ENCODE measurements at regions not wholly inside any gene's neighbourhood (a gene's known extent, or its start where the extent isn't known, plus 50 kb on each side); places are given as distances from the start of the nearest gene placed in this dataset.
"Not testable (repeated sequence)": the region's sequence is repeated elsewhere in the genome, so short reads cannot be mapped to it uniquely, and the experiment has no call there.

- peak; percentile 56 for DNase-seq
These were observed 308.2 kb upstream of the PLGLB2 start for GRCh38 chr2:87439617-87440204.

DNA sequence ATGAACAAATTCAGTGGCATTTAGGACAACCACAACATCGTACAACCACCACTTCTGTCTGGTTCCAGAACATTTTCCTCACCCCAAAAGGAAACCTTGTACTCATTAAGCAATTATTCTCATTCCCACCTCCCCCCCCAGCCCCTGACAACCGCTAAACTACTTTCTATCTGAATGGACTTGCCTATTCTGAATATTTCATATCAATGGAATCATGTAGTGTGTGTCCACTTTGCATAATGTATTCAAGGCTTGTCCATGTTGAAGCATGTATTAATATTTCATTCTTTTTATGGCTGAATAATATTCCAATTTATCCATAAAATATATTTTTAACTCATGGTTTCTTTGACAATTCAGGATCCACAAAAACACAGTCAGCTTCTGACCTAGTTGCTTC lies 307.2 kb upstream of the PLGLB2 start:
- not testable (repeated sequence) for DNase-seq

DNA sequence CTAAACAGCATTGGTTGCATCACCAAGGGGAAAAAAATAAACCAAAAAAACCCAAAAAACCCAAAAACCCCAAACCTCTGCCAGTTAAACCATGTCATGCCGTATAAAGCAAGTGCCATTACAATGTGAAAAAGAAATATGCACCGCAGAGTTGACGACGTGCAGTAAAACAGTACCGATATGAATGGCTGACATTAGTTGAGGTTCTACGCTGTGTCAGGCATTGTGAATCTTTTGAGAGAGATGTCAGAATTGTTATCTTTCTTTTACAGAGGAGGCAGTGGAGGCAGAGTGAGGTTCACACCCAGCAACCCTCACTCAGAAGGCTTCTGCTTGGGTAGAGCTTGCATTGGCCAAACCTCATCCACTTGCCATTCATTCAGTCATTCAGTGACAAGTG lies 306.5 kb upstream of the PLGLB2 start:
- DNase-seq, result peak; percentile 24

GRCh38 chr2:87442983-87443577 lies 304.8 kb upstream of the PLGLB2 start:
- DNase-seq, result not testable (repeated sequence)

- not testable (repeated sequence) for DNase-seq
These were observed 302.9 kb upstream of the PLGLB2 start for GRCh38 chr2:87444951-87445350.

DNA sequence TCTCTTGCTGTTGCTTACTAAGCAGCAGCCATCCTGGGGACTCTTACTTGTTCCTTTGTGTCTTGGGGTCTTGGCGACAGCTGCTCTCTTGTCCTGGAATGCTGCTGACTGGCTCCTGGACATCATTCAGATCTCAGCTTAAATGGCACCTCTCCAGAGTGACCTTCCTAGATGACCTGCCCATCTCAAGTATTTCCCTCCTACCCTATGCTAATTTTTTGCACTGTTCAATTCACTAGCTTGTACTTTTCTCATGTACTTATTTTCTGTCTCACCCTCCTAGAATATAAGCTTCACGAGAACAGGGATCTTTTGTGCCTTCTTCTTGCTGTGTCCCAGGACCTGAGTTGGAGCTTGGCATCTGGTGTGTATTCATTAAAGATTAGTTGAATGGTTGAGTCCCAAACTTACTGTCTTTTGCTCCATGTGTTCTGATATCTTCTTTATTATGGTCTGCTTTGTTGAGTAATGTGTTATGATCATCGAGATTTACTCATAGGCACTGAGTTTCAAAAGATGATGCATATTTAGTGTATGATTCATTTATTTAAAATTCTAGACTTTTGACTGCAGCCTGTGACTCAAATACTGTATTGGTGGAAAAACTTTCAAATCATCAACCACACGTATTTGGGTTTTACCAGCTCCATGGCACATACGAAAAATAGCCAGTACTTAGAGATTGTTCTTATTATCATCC lies 302.1 kb upstream of the PLGLB2 start:
- not testable (repeated sequence) for DNase-seq

DNA sequence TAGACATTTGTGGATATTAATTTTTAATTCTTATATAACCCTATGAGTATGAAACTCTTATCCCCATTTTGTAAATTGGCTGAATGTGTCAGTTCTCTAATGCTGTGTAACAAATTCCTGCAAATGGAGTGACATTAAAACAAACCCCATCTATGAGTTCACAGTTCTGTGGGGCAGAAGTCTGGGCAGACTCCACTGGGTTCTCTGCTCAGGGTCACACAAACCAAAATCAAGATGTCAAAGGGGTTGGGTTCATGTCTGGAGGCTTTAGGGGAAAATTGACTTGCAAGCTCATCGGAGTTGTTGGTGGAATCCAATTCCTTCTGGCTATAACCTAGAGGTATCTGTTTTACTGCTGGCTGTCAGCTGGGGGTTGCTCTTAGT lies 301.6 kb upstream of the PLGLB2 start:
- not testable (repeated sequence) for DNase-seq

DNA sequence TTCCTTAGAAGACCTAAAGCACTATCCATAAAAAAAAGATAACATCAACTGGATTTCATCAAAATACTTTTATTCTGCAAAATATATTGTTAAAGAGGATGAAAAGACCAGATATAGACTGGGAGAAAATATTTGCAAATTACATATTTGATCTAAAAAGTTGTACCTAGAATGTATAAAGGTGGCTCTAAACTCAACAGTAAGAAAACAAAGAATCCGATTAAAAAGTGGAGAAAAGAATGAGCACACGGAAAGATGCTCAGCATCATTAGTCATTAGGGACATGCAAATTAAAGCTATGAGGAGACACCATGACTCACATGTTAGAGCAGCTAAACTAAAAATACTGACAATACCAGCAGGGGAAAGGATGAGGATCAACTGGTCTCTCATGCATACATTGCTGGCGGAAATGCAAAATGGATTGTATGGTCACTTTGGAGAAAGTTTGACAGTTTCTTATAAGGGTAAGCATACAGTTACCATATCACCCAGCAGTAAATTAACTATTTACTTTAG lies 298.4 kb upstream of the PLGLB2 start:
- DNase-seq, result not testable (repeated sequence)

DNA sequence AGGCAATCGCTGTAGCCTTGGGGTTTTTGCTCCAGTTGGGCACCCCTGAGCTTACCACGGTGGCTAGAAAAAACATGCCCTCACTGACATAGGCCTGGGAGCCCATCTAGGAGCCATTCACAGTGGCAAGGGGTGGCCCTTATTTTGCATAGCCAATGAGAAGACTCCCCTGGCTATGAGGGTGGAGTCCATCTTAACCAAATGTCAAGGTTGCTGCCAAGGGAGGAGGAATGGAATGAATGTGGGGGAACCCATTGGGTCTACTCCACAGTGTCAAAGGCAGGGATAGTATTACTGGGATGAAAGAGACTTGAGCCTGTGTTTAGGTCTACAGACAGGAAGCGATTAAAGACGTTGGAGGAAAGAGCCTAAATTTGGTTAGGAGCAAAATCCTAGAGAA lies 295.7 kb upstream of the PLGLB2 start:
- not testable (repeated sequence) for DNase-seq

DNA sequence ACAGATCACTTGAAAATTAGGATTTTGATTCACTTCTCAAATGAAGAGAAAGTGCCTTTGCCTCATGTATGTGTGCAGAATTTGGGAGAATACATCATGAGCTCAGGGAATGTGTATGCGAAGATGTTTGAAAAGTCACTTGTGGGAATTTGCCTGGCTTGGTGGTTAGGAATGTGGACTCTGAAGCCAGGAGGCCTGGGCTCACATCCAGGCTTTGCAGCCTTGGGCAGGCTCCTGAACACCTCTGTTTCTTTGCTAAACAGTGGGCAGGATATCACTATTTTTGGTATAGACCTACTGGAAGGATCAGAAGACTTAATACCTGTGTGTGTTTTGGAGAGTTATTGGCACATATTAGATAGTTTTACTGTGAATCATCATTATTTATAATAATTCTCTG lies 295.0 kb upstream of the PLGLB2 start:
- DNase-seq, result not testable (repeated sequence)

DNA sequence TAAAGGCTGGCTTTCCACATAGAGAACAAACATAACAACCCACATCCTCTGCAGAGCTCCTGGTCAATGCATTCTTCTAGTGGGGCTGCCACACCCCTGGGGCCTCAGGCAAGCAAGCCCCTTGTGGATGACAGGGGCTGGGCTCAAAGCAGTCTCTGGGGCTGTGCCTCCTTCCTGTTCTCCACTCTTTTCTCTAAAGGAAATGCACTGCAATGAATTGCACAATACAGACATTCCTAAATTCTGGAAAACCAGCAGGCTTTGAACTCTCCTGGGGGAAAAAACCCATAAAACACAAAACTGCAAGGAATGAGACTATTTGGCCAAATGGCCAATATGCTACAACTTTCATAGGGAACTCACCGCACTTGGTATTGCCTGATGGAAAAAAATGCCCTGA lies 293.9 kb upstream of the PLGLB2 start:
- not testable (repeated sequence) for DNase-seq

DNA sequence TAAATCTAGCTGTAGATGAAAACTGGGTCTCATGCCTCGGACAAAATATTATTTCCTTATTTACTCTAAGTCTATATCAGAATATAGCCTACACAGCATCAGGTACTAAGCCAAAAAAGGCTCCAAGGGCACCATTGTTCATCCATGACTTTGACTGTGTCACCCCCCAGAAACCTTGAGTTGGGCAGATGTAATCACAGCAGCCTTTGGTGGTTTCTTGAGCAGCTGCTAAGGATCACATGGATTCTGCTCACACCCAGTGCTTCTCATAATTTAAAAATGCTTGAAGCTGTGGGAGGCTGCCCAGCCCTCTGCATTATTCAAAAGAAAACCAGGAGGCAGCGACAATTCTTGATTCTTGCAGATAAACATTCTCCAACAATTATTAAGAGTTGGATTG lies 293.5 kb upstream of the PLGLB2 start:
- DNase-seq, result peak; percentile 7

- not testable (repeated sequence) for DNase-seq
These were observed 292.6 kb upstream of the PLGLB2 start for GRCh38 chr2:87455209-87455853.

GRCh38 chr2:87455854-87456249 lies 292.0 kb upstream of the PLGLB2 start:
- DNase-seq, result not testable (repeated sequence)

DNA sequence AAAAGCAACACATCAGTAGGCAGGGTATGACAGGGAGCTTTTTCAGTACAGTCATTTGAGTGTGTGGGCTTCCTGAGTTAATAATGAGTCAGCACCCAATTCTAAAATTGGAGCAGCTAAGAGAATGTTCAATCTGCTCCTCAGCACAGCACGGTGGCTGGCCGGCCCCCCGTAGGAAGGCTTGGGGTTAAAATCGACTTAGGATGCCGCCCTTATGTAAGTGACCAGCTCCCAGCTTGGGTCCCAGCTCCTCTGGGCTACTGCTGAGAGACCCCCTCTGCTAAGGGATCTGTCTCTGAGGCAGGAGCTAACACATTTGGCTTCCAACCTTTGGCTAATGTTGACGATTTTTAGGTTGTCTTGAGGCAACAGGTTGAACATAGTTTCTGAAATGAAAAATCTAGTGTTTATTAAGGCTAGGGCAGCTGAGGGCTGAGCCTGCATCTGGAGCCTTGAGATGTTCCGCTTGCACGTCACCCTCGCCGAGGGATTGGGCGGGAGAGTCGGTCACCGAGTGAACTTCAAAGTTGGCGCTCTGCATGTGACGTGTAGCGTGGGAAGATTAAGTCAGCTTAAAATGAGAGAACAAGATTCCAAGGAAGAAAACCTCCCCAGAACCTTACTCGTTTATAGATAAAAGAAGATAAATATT lies 291.3 kb upstream of the PLGLB2 start:
- peak; percentile 33 for DNase-seq

GRCh38 chr2:87457129-87457499 lies 290.8 kb upstream of the PLGLB2 start:
- not testable (repeated sequence) for DNase-seq

- not testable (repeated sequence) for DNase-seq
These were observed 288.9 kb upstream of the PLGLB2 start for GRCh38 chr2:87458938-87459337.

- DNase-seq, result not testable (repeated sequence)
These were observed 287.8 kb upstream of the PLGLB2 start for GRCh38 chr2:87460104-87460503.

DNA sequence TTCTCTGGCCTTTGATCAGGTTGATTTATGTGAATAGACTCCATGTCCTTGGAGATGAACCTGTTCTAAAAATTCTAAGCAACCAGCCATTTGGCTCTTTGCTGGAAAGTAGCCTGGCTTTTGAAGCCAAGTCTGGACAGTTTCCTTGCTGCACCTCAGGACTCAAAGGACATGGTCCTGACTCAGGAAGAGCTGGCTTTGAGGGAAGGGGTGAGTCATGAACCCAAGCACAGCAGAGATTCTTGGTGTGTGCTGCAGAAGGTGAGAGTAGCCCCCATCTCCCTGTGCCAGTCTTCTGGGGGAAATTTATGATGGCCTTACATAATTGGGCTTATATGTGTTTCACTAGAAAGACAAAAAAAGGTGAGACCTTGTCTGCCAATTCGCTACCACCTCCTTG lies 287.2 kb upstream of the PLGLB2 start:
- DNase-seq, result not testable (repeated sequence)

GRCh38 chr2:87461671-87462070 lies 286.2 kb upstream of the PLGLB2 start:
- not testable (repeated sequence) for DNase-seq

- not testable (repeated sequence) for DNase-seq
These were observed 283.7 kb upstream of the PLGLB2 start for GRCh38 chr2:87464219-87464618.

DNA sequence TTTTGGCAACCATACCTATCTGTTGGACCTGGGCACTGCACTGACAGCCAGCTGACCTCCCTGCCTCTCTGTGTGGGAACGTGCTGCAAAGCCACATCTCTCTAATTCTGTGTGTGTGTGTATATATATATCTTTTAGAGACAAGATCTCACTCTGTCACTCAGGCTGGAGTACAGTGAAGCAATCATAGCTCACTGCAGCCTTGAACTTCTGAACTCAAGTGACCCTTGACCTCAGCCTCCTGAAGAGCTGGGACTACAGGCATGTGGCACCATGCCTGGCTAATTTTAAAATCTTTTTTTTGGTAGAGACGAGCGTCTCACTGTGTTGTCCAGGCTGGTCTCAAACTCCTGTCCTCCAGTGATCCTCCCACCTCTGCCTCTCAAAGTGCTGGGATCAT lies 282.2 kb upstream of the PLGLB2 start:
- not testable (repeated sequence) for DNase-seq

- not testable (repeated sequence) for DNase-seq
These were observed 281.2 kb upstream of the PLGLB2 start for GRCh38 chr2:87466591-87467120.

All from hematopoietic multipotent progenitor cell treated with erythropoietin and hydrocortisone succinate and interleukin-3 and kit ligand, for 6 days (in vitro differentiated cells).